ENCODE measurements at regions not wholly inside any gene's neighbourhood (a gene's known extent, or its start where the extent isn't known, plus 50 kb on each side); places are given as distances from the start of the nearest gene placed in this dataset.
"Not testable (repeated sequence)": the region's sequence is repeated elsewhere in the genome, so short reads cannot be mapped to it uniquely, and the experiment has no call there.

DNA sequence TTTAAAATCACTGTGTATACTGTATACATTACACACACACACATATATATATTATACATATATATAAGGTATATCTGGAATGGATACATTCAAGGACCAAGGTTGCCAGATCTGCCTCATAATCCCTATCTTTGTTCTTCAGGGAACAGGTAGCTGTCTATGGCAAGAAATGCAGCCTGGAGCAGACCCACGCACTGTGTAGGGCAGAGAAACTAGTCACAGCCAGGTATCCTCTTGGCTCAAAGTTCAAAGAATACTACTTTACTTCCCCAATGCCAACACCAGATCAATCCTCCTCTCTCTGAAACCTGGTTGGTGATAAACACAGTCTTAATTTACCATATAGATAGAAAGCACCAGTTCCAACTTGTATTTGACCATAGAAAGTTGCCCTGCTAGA, 313.6 kb downstream of the PRELID2 start:
- TF ChIP-seq, protein P1, sequence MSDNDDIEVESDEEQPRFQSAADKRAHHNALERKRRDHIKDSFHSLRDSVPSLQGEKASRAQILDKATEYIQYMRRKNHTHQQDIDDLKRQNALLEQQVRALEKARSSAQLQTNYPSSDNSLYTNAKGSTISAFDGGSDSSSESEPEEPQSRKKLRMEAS (IDR thresholded peaks at IDR 0.05; ENCODE audit: low read depth, low read length), result no peak
- no peak for DNase-seq (ENCODE audit: low read depth)
- H3K4me3 ChIP-seq (ENCODE audit: low read depth, low read length), result no peak overlapping the region

DNA sequence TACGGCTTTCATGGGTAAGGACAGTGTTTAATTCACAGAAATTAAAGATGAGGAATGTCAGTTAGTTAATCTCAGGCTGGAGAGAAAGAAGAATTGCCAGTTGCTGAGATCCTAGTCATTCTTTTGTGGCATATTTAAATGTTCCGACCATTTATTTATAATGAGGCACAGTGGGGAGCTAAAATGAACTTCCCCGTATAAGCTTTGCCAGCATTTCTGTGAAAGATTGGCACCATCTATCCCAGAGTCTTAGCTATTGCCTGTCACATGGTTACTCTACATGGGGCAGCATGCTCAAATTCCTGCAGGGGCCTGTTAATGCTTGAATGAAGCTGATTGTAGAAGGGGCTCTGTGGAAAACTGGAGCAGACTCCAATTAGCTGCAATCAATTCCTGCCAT, 314.1 kb downstream of the PRELID2 start:
- no peak for DNase-seq (ENCODE audit: low read depth)
- TF ChIP-seq MYC (IDR thresholded peaks at IDR 0.05; ENCODE audit: low read depth, low read length) (no peak), POLR2A (IDR thresholded peaks at IDR 0.05; ENCODE audit: extremely low read depth, insufficient read length) (no peak)
- TF ChIP-seq, protein P2, sequence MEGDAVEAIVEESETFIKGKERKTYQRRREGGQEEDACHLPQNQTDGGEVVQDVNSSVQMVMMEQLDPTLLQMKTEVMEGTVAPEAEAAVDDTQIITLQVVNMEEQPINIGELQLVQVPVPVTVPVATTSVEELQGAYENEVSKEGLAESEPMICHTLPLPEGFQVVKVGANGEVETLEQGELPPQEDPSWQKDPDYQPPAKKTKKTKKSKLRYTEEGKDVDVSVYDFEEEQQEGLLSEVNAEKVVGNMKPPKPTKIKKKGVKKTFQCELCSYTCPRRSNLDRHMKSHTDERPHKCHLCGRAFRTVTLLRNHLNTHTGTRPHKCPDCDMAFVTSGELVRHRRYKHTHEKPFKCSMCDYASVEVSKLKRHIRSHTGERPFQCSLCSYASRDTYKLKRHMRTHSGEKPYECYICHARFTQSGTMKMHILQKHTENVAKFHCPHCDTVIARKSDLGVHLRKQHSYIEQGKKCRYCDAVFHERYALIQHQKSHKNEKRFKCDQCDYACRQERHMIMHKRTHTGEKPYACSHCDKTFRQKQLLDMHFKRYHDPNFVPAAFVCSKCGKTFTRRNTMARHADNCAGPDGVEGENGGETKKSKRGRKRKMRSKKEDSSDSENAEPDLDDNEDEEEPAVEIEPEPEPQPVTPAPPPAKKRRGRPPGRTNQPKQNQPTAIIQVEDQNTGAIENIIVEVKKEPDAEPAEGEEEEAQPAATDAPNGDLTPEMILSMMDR (IDR thresholded peaks at IDR 0.05; ENCODE audit: low read depth, low read length), result no peak
- TF ChIP-seq, protein P1 (IDR thresholded peaks at IDR 0.05; ENCODE audit: low read depth, low read length), result no peak
- H3K4me3 ChIP-seq (ENCODE audit: low read depth, low read length), result no peak overlapping the region

DNA sequence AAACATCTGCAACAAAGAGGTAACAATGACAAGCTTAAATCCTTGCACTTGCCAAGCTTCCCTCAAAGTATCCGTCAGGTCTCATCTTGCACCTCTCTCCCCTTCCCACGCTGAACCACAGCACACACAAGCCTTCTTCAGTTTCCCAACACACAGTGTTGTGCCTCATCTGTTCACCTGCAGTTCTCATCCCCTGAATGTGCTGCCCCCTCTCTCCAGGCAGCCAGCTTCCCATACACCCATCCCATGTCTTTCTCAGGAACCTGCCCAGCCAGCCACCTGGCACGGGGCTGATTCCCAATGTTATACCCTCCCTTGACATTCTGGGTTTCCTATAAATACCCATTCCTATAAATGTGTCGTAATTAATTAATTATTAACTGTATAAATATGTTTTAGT, 314.8 kb downstream of the PRELID2 start:
- TF ChIP-seq POLR2A (IDR thresholded peaks at IDR 0.05; ENCODE audit: extremely low read depth, insufficient read length), result no peak
- TF ChIP-seq MYC (IDR thresholded peaks at IDR 0.05; ENCODE audit: low read depth, low read length), result no peak
- TF ChIP-seq, protein P2 (IDR thresholded peaks at IDR 0.05; ENCODE audit: low read depth, low read length), result no peak
- TF ChIP-seq, protein P1 (IDR thresholded peaks at IDR 0.05; ENCODE audit: low read depth, low read length), result no peak
- no peak for DNase-seq (ENCODE audit: low read depth)
- no peak overlapping the region for H3K4me3 ChIP-seq (ENCODE audit: low read depth, low read length)

DNA sequence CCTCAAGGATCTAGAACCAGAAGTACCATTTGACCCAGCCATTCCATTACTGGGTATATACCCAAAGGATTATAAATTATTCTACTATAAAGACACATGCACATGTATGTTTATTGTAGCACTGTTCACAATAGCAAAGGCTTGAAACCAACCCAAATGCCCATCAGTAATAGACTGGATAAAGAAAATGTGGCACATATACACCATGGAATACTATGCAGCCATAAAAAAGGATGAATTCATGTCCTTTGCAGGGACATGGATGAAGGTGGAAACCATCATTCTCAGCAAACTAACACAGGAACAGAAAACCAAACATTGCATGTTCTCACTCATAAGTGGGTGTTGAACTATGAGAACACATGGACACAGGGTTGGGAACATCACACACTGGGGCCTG, 317.6 kb downstream of the PRELID2 start:
- not testable (repeated sequence) for DNase-seq (ENCODE audit: low read depth); H3K4me3 ChIP-seq (ENCODE audit: low read depth, low read length)

DNA sequence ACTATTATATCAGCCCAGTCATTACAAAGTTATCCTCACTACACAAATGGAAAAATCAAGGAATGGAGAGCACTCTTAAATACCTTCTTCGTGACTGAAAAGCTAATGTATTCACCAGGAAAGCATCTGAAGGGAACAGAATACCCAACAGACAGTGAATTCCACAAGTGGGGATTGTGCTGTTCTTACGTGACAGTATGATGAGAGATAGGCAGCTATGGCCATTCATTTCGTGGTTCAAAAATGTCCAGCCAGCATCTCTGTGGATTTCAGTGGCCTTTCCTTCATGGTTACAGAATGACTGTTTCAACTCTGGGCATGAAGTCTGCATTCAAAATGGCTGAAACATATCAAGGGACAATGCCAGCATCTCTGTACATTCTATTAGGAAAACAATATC, 323.8 kb downstream of the PRELID2 start:
- DNase-seq (ENCODE audit: low read depth), result no peak
- no peak overlapping the region for H3K4me3 ChIP-seq (ENCODE audit: low read depth, low read length)

DNA sequence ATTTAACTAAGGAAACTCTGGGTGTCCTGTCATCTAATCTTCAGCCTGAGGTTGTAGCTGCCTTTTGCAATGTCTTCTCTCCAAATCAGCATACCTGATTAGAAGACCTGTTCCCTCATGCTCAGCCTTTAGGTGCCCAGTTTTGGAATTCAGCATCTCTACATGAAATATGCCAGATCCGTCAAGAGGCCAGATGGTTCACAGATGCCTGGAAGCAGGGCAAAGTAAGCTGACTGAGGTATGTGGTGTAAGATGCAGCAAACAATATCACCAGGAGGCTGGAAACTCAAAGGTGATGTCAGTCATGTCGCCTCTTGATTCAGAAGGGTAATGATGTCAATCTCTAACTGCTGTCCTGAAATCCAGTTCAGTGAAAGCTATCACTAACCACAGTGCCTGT, 324.4 kb downstream of the PRELID2 start:
- H3K4me3 ChIP-seq (ENCODE audit: low read depth, low read length), result no peak overlapping the region
- TF ChIP-seq, protein P1 (IDR thresholded peaks at IDR 0.05; ENCODE audit: low read depth, low read length), result no peak
- TF ChIP-seq, protein P2 (IDR thresholded peaks at IDR 0.05; ENCODE audit: low read depth, low read length), result no peak
- TF ChIP-seq MYC (IDR thresholded peaks at IDR 0.05; ENCODE audit: low read depth, low read length), result no peak
- no peak for TF ChIP-seq POLR2A (IDR thresholded peaks at IDR 0.05; ENCODE audit: extremely low read depth, insufficient read length)
- DNase-seq (ENCODE audit: low read depth), result no peak

More for the DNA sequence above, 323.8 kb downstream of the PRELID2 start:
- TF ChIP-seq MYC (IDR thresholded peaks at IDR 0.05; ENCODE audit: low read depth, low read length), result no peak
- TF ChIP-seq POLR2A (IDR thresholded peaks at IDR 0.05; ENCODE audit: extremely low read depth, insufficient read length), result no peak
- TF ChIP-seq, protein P1 (IDR thresholded peaks at IDR 0.05; ENCODE audit: low read depth, low read length), result no peak

DNA sequence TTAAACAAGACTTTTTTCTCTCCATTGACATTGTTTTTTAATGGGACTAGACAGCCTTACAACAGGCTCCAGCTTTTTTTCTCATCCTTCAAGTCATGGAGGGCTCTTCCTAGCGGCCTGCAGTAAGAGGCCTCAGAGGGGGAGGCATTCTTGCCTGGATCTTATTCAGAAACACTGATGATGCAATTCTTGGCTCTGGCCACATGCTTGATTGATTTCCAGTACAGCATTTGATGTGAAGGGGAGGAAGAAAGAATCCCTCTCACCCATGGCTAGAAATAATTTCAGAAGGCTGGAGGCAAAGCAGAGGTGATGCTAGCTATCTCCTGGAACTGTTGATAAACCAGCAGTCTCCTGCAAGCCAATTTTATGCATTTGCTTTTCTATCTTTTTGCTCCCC, 324.8 kb downstream of the PRELID2 start:
- H3K4me3 ChIP-seq (ENCODE audit: low read depth, low read length), result no peak overlapping the region
- DNase-seq (ENCODE audit: low read depth), result peak; percentile 3
- no peak for TF ChIP-seq MYC (IDR thresholded peaks at IDR 0.05; ENCODE audit: low read depth, low read length)
- TF ChIP-seq, protein P1 (IDR thresholded peaks at IDR 0.05; ENCODE audit: low read depth, low read length), result no peak
- no peak for TF ChIP-seq POLR2A (IDR thresholded peaks at IDR 0.05; ENCODE audit: extremely low read depth, insufficient read length)
- TF ChIP-seq, protein P2 (IDR thresholded peaks at IDR 0.05; ENCODE audit: low read depth, low read length), result no peak

All from NB4 (cell line).